Trophoblast cell (in vitro differentiated cells and primary cell): ENCODE measurements at regions not wholly inside any gene's neighbourhood (a gene's known extent, or its start where the extent isn't known, plus 50 kb on each side); places are given as distances from the start of the nearest gene placed in this dataset.

Experiments
- DNase-seq, 2 donors: peaks; one replicate each; pipeline ENCODE4 v3.0.0-alpha.2; 2016
- H2AFZ ChIP-seq: 2 replicates; pipeline ENCODE4 v1.6.1; 2013; ENCODE audit warnings: low read length, moderate library complexity, mild to moderate bottlenecking; ENCODE audit not compliant: insufficient read depth, poor library complexity
- H2AK5ac ChIP-seq: 2 replicates; pipeline ENCODE4 v1.6.1; 2013; ENCODE audit warnings: mild to moderate bottlenecking, low read length
- H2BK120ac ChIP-seq: 2 replicates; pipeline ENCODE4 v1.6.1; 2013; ENCODE audit warnings: low read length, mild to moderate bottlenecking, moderate library complexity; ENCODE audit not compliant: insufficient read depth, poor library complexity
- H2BK12ac ChIP-seq: 2 replicates; pipeline ENCODE4 v1.6.1; 2013; ENCODE audit warnings: mild to moderate bottlenecking, low read length, moderate library complexity
- H2BK5ac ChIP-seq: 2 replicates; pipeline ENCODE4 v1.6.1; 2013; ENCODE audit warnings: low read length, low read depth, moderate library complexity, mild to moderate bottlenecking; ENCODE audit not compliant: poor library complexity
- H3K14ac ChIP-seq: 2 replicates; pipeline ENCODE4 v1.6.1; 2013; ENCODE audit warnings: mild to moderate bottlenecking, low read length
- H3K18ac ChIP-seq: 2 replicates; pipeline ENCODE4 v1.6.1; 2013; ENCODE audit warnings: mild to moderate bottlenecking, low read length
- H3K23ac ChIP-seq: 2 replicates; pipeline ENCODE4 v1.6.1; 2013; ENCODE audit warnings: low read length
- H3K27ac ChIP-seq: 2 replicates; pipeline ENCODE4 v1.5.1; 2013; ENCODE audit warnings: low read depth, mild to moderate bottlenecking, inconsistent platforms, low read length, moderate library complexity
- H3K27me3 ChIP-seq: 2 replicates; pipeline ENCODE4 v1.6.1; 2013; ENCODE audit warnings: inconsistent platforms, mild to moderate bottlenecking, low read length, moderate library complexity; ENCODE audit not compliant: insufficient read depth
- H3K36me3 ChIP-seq, 2 experiments: 1 replicate in 1 of 2; 2 replicates in 1 of 2; pipeline ENCODE4 v1.6.1; 2013; ENCODE audit warnings: low read length in 2 of 2, mild to moderate bottlenecking in 2 of 2, moderate library complexity in 1 of 2; ENCODE audit not compliant: insufficient read depth in 2 of 2, control insufficient read depth in 1 of 2
- H3K4ac ChIP-seq: 2 replicates; pipeline ENCODE4 v1.6.1; 2013; ENCODE audit warnings: low read depth, mild to moderate bottlenecking, low read length, moderate library complexity
- H3K4me1 ChIP-seq, 2 experiments: 1 replicate in 1 of 2; 2 replicates in 1 of 2; pipeline ENCODE4 v1.6.1; 2013; ENCODE audit warnings: low read length in 2 of 2, mild to moderate bottlenecking in 2 of 2, moderate library complexity in 1 of 2; ENCODE audit not compliant: insufficient read depth in 2 of 2, control insufficient read depth in 1 of 2
- H3K4me2 ChIP-seq: 2 replicates; pipeline ENCODE4 v1.6.1; 2013; ENCODE audit warnings: inconsistent platforms, mild to moderate bottlenecking, low read length, moderate library complexity
- H3K4me3 ChIP-seq: 2 replicates; pipeline ENCODE4 v1.5.1; 2013; ENCODE audit warnings: mild to moderate bottlenecking, low read depth, low read length, inconsistent platforms
- H3K79me1 ChIP-seq: one replicate; pipeline ENCODE4 v1.6.1; 2013; ENCODE audit warnings: low read length
- H3K79me2 ChIP-seq: 2 replicates; pipeline ENCODE4 v1.6.1; 2013; ENCODE audit warnings: low read length, mild to moderate bottlenecking; ENCODE audit not compliant: control insufficient read depth, insufficient read depth, poor library complexity
- H3K9ac ChIP-seq: 2 replicates; pipeline ENCODE4 v1.6.1; 2013; ENCODE audit warnings: mild to moderate bottlenecking, low read length
- H3K9me3 ChIP-seq: 2 replicates; pipeline ENCODE4 v1.6.1; 2013; ENCODE audit warnings: low read depth, mild to moderate bottlenecking, control low read depth, inconsistent platforms, low read length; ENCODE audit not compliant: insufficient read depth
- H4K12ac ChIP-seq: 2 replicates; pipeline ENCODE4 v1.6.1; 2013; ENCODE audit warnings: low read depth, mild to moderate bottlenecking, low read length, moderate library complexity
- H4K8ac ChIP-seq: 2 replicates; pipeline ENCODE4 v1.6.1; 2013; ENCODE audit warnings: low read depth, mild to moderate bottlenecking, low read length, moderate library complexity
- H4K91ac ChIP-seq: one replicate; pipeline ENCODE4 v1.6.1; 2013; ENCODE audit warnings: low read depth, mild to moderate bottlenecking, low read length, moderate library complexity
- whole genome bisulfite sequencing: extraction: QIAGEN DNeasy Blood & Tissue Kit; methylation state at CpG from one replicate; pipeline ENCODE4 v1.1.7; 2013; ENCODE audit warnings: missing lambda C conversion rate; ENCODE audit not compliant: insufficient read length, insufficient coverage; ENCODE audit errors: extremely low coverage; 5-methylcytosine and 5-hydroxymethylcytosine counted together

DNA sequence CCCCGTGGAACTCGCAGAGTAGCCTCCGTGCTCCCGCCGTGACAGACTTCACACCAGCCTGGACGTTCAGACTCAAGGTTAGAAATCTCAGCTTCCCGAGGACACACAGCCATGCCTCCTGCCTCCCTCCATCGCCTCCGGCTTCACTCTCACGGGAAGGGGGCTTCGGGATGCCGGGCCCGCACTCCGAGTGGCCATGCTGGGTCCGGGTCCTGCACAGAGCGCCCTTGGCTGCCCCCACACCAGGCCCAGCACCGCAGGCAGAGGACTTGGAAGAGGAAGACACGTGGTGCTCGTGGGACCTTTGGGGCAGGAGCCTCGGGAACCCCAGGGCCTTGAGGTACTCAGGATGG is 89.8 kb downstream of the PDGFA start:
- Histone ChIP-seq H3K36me3 (no peaks in the 10 kb centered on the region), H3K79me2 (no peaks in the 10 kb centered on the region), H2BK12ac (no peak overlapping the region), H3K18ac (no peak overlapping the region), H4K91ac (no peak overlapping the region), H3K4ac (no peak overlapping the region), H3K9me3 (no peaks in the 10 kb centered on the region), H3K79me1 (no peaks in the 10 kb centered on the region), H4K12ac (no peak overlapping the region), H2AFZ (no peak overlapping the region), H3K27ac (no peak overlapping the region), H3K4me3 (no peak overlapping the region), H2BK5ac (no peak overlapping the region), H3K14ac (no peak overlapping the region), H3K4me2 (no peak overlapping the region), H3K9ac (no peak overlapping the region), H3K4me1 (peaks cover 2% of the 10 kb centered on the region in 2 experiments), H3K27me3 (no peaks in the 10 kb centered on the region), H3K23ac (no peak overlapping the region), H2AK5ac (no peak overlapping the region), H4K8ac (no peak overlapping the region), H2BK120ac (no peak overlapping the region)
- no peak for DNase-seq
- WGBS: no CpG with 5 or more reads among the region's 20 CpGs

DNA sequence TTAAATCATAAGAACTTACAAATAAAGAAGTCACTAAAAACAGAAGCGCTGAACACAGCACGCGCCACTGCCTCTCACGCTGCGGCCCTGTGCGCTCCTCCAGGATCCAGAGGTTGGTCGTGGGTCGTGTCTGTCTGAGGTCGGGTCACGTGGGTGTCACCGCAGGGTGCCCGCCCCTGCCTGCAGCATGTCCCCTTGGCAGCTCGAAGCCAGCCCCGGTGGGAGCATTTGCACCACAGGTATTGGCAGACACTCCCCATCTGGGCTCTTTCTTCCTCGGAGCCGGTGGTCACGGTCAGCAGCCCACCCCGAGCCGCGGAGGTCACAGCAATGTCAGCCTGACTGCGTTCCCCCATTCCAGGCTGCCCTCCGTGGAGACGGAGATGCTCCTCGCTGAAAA is 88.6 kb downstream of the PDGFA start:
- no peak overlapping the region for H3K9ac ChIP-seq
- no peak overlapping the region for H4K8ac ChIP-seq
- H2AK5ac ChIP-seq: no peak overlapping the region
- H3K27ac ChIP-seq: no peak overlapping the region
- no peaks in the 10 kb centered on the region for H3K9me3 ChIP-seq
- H3K79me2 ChIP-seq: no peaks in the 10 kb centered on the region
- no peak overlapping the region for H2AFZ ChIP-seq
- no peak overlapping the region for H2BK12ac ChIP-seq
- DNase-seq: no peak
- no peak overlapping the region for H2BK5ac ChIP-seq
- H4K12ac ChIP-seq: no peak overlapping the region
- H3K4ac ChIP-seq: no peak overlapping the region
- no peaks in the 10 kb centered on the region for H3K36me3 ChIP-seq
- H4K91ac ChIP-seq: no peak overlapping the region
- no peak overlapping the region for H3K4me2 ChIP-seq
- H3K79me1 ChIP-seq: no peaks in the 10 kb centered on the region
- no peak overlapping the region for H3K4me3 ChIP-seq
- WGBS: no CpG with 5 or more reads among the region's 24 CpGs
- no peak overlapping the region for H2BK120ac ChIP-seq
- H3K14ac ChIP-seq: no peak overlapping the region
- peaks cover 2 to 10% of the 10 kb centered on the region in 2 experiments for H3K4me1 ChIP-seq
- no peaks in the 10 kb centered on the region for H3K27me3 ChIP-seq
- no peak overlapping the region for H3K23ac ChIP-seq
- no peak overlapping the region for H3K18ac ChIP-seq

DNA sequence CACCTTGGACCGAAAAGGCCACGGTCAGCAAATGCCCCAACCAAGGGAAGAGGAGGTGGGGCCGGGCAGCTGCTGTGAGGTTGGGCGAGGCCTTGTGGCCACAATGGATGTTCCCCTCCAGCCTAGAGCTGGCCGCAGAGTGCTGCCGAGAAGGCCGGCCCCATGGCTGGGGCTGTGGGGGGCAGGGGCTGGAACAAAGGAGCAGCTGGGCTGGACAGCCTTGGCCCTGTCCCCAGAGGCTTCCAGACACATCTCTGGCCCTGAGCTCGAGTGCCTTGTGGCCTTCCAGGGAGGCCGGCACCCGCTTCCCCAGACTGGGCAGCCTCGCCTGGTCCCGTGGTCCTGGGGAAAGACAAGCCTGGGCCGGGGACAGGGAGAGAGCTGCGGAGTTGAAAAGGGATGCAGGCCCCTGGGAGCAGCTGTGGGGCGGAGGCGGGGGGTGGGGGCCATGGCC is 88.0 kb downstream of the PDGFA start:
- no peak overlapping the region for H3K18ac ChIP-seq
- H3K9me3 ChIP-seq: no peaks in the 10 kb centered on the region
- H4K91ac ChIP-seq: no peak overlapping the region
- H3K4me1 ChIP-seq: peaks cover 2 to 10% of the 10 kb centered on the region in 2 experiments
- no peak overlapping the region for H2AFZ ChIP-seq
- no peak overlapping the region for H2BK5ac ChIP-seq
- no peaks in the 10 kb centered on the region for H3K27me3 ChIP-seq
- H3K9ac ChIP-seq: no peak overlapping the region
- H3K79me2 ChIP-seq: no peaks in the 10 kb centered on the region
- H4K8ac ChIP-seq: no peak overlapping the region
- no peaks in the 10 kb centered on the region for H3K36me3 ChIP-seq
- H3K4ac ChIP-seq: no peak overlapping the region
- no peak overlapping the region for H3K23ac ChIP-seq
- no peak overlapping the region for H3K14ac ChIP-seq
- H2AK5ac ChIP-seq: no peak overlapping the region
- no peak overlapping the region for H2BK12ac ChIP-seq
- DNase-seq: no peak
- H2BK120ac ChIP-seq: no peak overlapping the region
- no peak overlapping the region for H3K27ac ChIP-seq
- WGBS: no CpG with 5 or more reads among the region's 16 CpGs
- H3K79me1 ChIP-seq: no peaks in the 10 kb centered on the region
- H4K12ac ChIP-seq: no peak overlapping the region
- no peak overlapping the region for H3K4me2 ChIP-seq
- no peak overlapping the region for H3K4me3 ChIP-seq

DNA sequence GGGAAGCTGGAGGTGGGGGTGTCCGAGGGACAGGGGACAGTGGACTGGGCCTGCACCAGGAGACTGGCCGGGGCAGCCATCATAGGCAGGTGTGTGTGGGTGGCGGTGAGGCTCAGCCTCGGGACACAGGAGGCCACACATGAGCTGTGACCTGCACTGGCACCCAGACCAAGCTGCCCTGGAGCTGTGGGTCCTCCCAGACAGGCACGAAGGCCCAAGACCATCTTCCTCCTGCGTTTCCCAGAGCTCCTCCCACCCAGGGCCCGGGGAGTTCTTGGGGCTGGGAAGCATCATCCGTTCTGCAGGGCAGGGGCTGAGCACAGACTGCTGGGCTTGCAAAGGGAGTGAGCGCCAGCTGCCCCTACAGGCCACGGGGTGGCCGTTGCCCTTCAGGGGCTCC is 87.4 kb downstream of the PDGFA start:
- Histone ChIP-seq H3K4me1 (peaks cover 2 to 10% of the 10 kb centered on the region in 2 experiments), H3K27ac (no peak overlapping the region), H4K12ac (no peak overlapping the region), H3K14ac (no peak overlapping the region), H3K36me3 (no peaks in the 10 kb centered on the region), H2BK5ac (no peak overlapping the region), H3K4me3 (peak overlapping the region; percentile 11), H3K9ac (no peak overlapping the region), H3K18ac (no peak overlapping the region), H2BK120ac (no peak overlapping the region), H4K8ac (no peak overlapping the region), H4K91ac (no peak overlapping the region), H3K23ac (no peak overlapping the region), H3K9me3 (no peaks in the 10 kb centered on the region), H3K79me2 (no peaks in the 10 kb centered on the region), H2BK12ac (no peak overlapping the region), H2AK5ac (no peak overlapping the region), H2AFZ (no peak overlapping the region), H3K79me1 (no peaks in the 10 kb centered on the region), H3K27me3 (no peaks in the 10 kb centered on the region), H3K4me2 (no peak overlapping the region), H3K4ac (no peak overlapping the region)
- no CpG with 5 or more reads among the region's 11 CpGs for WGBS
- DNase-seq: no peak
